ENCODE measurements at regions not wholly inside any gene's neighbourhood (a gene's known extent, or its start where the extent isn't known, plus 50 kb on each side); places are given as distances from the start of the nearest gene placed in this dataset.

DNA sequence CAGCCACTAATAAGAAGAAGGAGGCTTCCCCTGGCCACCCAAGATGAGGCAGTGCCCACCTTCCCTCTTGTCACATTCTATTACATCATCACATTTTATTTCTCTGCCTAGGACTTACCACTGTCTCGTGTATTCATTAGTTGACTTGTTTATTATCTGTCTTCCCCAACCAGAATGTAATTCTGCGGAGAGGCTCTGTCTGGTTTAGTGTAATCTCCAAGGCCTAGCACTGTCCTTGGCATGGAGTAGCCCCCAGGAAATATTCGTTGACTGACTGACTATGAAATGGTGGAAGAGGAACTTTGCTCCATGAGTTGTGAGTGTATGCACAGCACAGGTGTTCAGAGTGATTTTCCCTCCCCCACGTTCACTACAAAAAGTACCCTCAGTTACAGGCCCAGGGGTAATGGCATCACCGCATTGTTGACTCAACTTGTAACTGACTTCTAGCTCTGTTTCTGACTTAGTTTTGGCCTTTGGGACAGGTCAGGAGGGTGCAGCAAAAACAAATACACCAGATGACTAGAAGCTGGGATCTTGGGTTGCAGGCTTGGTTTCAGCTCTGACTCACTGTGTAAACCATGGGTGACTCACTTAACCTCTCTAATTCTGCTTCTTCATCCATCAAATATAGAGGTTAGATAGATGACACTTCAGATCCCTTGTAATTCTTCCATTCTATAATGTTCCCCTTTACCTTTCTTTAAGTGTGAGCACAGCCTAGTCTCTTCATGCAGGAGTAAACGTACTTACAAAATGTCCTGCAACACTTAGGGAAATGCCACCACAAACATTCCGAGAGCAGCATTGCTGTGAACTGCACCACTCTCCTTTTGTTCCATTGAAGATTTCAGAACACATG, 229.7 kb downstream of the KCNRG start:
- H3K4me1 ChIP-seq (ENCODE audit: insufficient read depth, low read length, severe bottlenecking): peaks cover 22% of the 10 kb centered on the region
- H3K4me2 ChIP-seq (ENCODE audit: low read length): no peak overlapping the region
- H3K27ac ChIP-seq (ENCODE audit: low read depth, low read length, poor library complexity, severe bottlenecking): peak overlapping the region; percentile 57

GRCh38 chr13:50247223-50247622, 232.0 kb downstream of the KCNRG start:
- H3K79me2 ChIP-seq (ENCODE audit: insufficient read depth, low read length): no peaks in the 10 kb centered on the region
- H3K4me2 ChIP-seq (ENCODE audit: low read length): no peak overlapping the region
- no peaks in the 10 kb centered on the region for H3K27me3 ChIP-seq (ENCODE audit: insufficient read depth, low read length)
- TF ChIP-seq, protein P1, sequence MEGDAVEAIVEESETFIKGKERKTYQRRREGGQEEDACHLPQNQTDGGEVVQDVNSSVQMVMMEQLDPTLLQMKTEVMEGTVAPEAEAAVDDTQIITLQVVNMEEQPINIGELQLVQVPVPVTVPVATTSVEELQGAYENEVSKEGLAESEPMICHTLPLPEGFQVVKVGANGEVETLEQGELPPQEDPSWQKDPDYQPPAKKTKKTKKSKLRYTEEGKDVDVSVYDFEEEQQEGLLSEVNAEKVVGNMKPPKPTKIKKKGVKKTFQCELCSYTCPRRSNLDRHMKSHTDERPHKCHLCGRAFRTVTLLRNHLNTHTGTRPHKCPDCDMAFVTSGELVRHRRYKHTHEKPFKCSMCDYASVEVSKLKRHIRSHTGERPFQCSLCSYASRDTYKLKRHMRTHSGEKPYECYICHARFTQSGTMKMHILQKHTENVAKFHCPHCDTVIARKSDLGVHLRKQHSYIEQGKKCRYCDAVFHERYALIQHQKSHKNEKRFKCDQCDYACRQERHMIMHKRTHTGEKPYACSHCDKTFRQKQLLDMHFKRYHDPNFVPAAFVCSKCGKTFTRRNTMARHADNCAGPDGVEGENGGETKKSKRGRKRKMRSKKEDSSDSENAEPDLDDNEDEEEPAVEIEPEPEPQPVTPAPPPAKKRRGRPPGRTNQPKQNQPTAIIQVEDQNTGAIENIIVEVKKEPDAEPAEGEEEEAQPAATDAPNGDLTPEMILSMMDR (IDR thresholded peaks at IDR 0.05; ENCODE audit: low read length): no peak
- no peak for TF ChIP-seq EZH2 (IDR thresholded peaks at IDR 0.05; ENCODE audit: borderline replicate concordance, low read length)
- no peak overlapping the region for H3K9ac ChIP-seq (ENCODE audit: low read length)
- no peaks in the 10 kb centered on the region for H4K20me1 ChIP-seq (ENCODE audit: insufficient read depth, low read length)
- H2AFZ ChIP-seq (ENCODE audit: low read length): no peak overlapping the region
- peaks cover 22% of the 10 kb centered on the region for H3K4me1 ChIP-seq (ENCODE audit: insufficient read depth, low read length, severe bottlenecking)
- H3K4me3 ChIP-seq (ENCODE audit: low read depth, low read length, poor library complexity, severe bottlenecking): no peak overlapping the region
- no peak overlapping the region for H3K27ac ChIP-seq (ENCODE audit: low read depth, low read length, poor library complexity, severe bottlenecking)
- H3K36me3 ChIP-seq (ENCODE audit: insufficient read depth, low read length): no peaks in the 10 kb centered on the region
- H3K9me3 ChIP-seq (ENCODE audit: low read length): no peaks in the 10 kb centered on the region
- no peaks in the 10 kb centered on the region for H3F3A ChIP-seq (ENCODE audit: insufficient read depth, low read length)
- H3K9me2 ChIP-seq (ENCODE audit: low read depth, low read length): no peaks in the 10 kb centered on the region

More for the DNA sequence above, 229.7 kb downstream of the KCNRG start:
- Histone ChIP-seq H3K79me2 (ENCODE audit: insufficient read depth, low read length) (no peaks in the 10 kb centered on the region), H3K27me3 (ENCODE audit: insufficient read depth, low read length) (no peaks in the 10 kb centered on the region), H3F3A (ENCODE audit: insufficient read depth, low read length) (no peaks in the 10 kb centered on the region), H2AFZ (ENCODE audit: low read length) (no peak overlapping the region; the same call in 1 of the 2 replicates), H3K9ac (ENCODE audit: low read length) (no peak overlapping the region), H3K4me3 (ENCODE audit: low read depth, low read length, poor library complexity, severe bottlenecking) (no peak overlapping the region), H3K9me3 (ENCODE audit: low read length) (no peaks in the 10 kb centered on the region), H3K36me3 (ENCODE audit: insufficient read depth, low read length) (no peaks in the 10 kb centered on the region), H3K9me2 (ENCODE audit: low read depth, low read length) (no peaks in the 10 kb centered on the region), H4K20me1 (ENCODE audit: insufficient read depth, low read length) (no peaks in the 10 kb centered on the region)
- TF ChIP-seq EZH2 (IDR thresholded peaks at IDR 0.05; ENCODE audit: borderline replicate concordance, low read length): no peak
- TF ChIP-seq, protein P1 (IDR thresholded peaks at IDR 0.05; ENCODE audit: low read length): no peak

DNA sequence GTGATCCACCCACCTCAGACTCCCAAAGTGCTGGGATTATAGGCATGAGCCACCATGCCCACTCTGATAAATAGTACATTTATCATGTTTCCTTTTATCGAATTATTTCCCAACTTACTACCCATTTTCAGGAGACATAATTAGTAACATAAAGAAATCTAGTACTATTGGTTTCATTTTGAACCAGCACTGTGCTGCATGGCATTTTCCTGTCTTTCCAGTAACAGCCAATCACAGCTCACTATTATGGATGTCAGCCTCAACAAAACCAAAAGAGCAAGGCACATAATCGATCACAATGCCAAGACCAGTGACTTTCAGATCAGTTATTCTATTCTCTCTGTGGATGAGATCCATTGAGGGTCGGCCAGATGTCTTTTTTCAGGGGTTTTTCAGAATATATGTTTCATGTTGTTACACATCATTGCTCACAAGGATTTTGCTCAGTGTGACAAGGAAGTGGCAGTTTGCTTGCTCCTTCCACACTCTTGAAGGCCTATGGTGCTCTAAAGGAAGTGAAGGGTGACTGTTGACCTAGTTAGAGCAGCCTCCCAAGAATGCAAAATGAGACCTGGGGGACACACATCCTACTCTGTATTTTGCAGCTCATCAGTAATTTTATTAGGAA, 233.4 kb downstream of the KCNRG start:
- no peak overlapping the region for H3K9ac ChIP-seq (ENCODE audit: low read length)
- no peak overlapping the region for H2AFZ ChIP-seq (ENCODE audit: low read length)
- no peak for TF ChIP-seq EZH2 (IDR thresholded peaks at IDR 0.05; ENCODE audit: borderline replicate concordance, low read length)
- TF ChIP-seq, protein P1 (IDR thresholded peaks at IDR 0.05; ENCODE audit: low read length): no peak
- no peaks in the 10 kb centered on the region for H3K36me3 ChIP-seq (ENCODE audit: insufficient read depth, low read length)
- no peaks in the 10 kb centered on the region for H3K79me2 ChIP-seq (ENCODE audit: insufficient read depth, low read length)
- H3K4me1 ChIP-seq (ENCODE audit: insufficient read depth, low read length, severe bottlenecking): peaks cover 22% of the 10 kb centered on the region
- H3K27ac ChIP-seq (ENCODE audit: low read depth, low read length, poor library complexity, severe bottlenecking): no peak overlapping the region
- H3K4me3 ChIP-seq (ENCODE audit: low read depth, low read length, poor library complexity, severe bottlenecking): no peak overlapping the region
- no peaks in the 10 kb centered on the region for H4K20me1 ChIP-seq (ENCODE audit: insufficient read depth, low read length)
- no peak overlapping the region for H3K4me2 ChIP-seq (ENCODE audit: low read length)
- H3K9me3 ChIP-seq (ENCODE audit: low read length): no peaks in the 10 kb centered on the region
- H3K27me3 ChIP-seq (ENCODE audit: insufficient read depth, low read length): no peaks in the 10 kb centered on the region
- H3F3A ChIP-seq (ENCODE audit: insufficient read depth, low read length): no peaks in the 10 kb centered on the region
- H3K9me2 ChIP-seq (ENCODE audit: low read depth, low read length): no peaks in the 10 kb centered on the region

Data from OCI-LY1 (cell line).